ENCODE measurements at regions not wholly inside any gene's neighbourhood (a gene's known extent, or its start where the extent isn't known, plus 50 kb on each side); places are given as distances from the start of the nearest gene placed in this dataset.
A peak's percentile ranks its signal among the peaks of the same experiment; 100 is the strongest.

DNA sequence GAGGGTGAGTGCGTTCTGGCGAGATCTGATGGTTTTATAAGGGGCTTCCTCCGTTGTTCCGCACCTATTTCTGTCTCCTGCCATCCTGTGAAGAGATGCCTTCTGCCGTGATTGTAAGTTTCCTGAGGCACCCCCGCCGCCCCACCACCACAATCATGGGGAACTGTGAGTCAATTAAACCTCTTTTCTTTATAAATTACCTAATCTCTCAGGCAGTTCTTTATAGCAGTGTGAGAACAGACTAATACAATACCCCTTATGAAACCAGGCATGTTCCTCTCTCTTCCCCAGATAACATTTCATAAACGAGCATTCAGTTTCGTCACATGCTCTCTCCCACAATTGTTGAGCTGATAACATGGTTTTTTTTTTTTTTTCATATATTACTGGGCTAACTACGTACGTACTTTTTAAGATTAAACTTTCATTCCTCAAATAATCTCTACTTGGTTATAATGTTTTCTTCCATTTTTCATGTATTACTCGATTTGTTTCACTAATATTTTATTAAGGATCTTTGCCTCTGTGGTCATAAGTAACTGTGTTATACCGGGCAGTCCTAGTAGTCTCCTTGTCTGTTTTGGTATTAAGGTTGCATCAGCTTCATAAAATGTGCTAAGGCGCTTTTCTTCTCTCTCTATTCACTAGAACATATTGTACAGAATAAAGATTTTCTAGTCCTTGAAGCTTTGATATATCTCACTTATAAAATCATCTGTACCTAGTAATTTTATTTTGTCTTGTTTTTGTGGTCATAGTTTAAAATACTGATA, 64.9 kb upstream of the MVB12B start:
- H3K36me3 Mint-ChIP-seq = no peaks in the 10 kb centered on the region
- H2AFZ ChIP-seq (ENCODE audit: insufficient read depth, low read depth, low read length, poor library complexity, severe bottlenecking) = no peak overlapping the region

DNA sequence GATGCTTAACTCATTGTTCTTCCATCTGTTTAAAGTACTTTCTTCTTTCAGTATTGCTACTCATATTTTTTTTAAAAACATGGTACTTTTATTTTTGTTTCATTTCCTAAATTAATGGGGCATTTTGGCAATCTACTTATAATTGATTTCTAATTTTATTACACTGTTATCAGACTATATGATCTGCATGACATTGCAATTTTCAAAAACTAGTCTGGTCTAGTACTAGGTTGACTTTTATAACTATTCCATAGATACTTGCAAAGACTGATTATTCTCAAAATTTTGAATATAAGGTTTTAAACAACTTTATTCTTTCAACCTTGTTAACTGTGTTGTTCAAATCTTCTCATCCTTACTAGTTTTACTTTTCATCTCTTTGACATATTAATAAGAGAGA, 63.9 kb upstream of the MVB12B start:
- H3K9me3 ChIP-seq (replicated peaks in 1 of 2; ENCODE audit: control insufficient read depth in 1 of 2, insufficient read depth in 1 of 2, low read length in 2 of 2) = no peaks in the 10 kb centered on the region
- intact Hi-C loops (cut with micrococcal nuclease) = no loop called here

More for the DNA sequence above, 64.9 kb upstream of the MVB12B start:
- no peaks in the 10 kb centered on the region for H4K20me1 ChIP-seq (ENCODE audit: insufficient read depth, low read length)
- H3K4me3 Mint-ChIP-seq = peak overlapping the region in 1 of 2 donors; percentile 36
- H3K4me1 ChIP-seq (ENCODE audit: control insufficient read depth in 1 of 2, insufficient read depth in 2 of 2, low read length in 2 of 2) = no peaks in the 10 kb centered on the region
- no peak overlapping the region for H3K27ac ChIP-seq (ENCODE audit: low read depth in 1 of 2, low read length in 2 of 2)
- no peak overlapping the region for H3K4me3 ChIP-seq (replicated peaks in 1 of 3; ENCODE audit: low read depth in 2 of 3, low read length in 3 of 3)
- TF ChIP-seq CTCF (IDR thresholded peaks at IDR 0.05) = no peak
- no peaks in the 10 kb centered on the region for H3K79me2 ChIP-seq (ENCODE audit: insufficient read depth, low read length)
- intact Hi-C loops (cut with micrococcal nuclease) = no loop called here
- H3K4me2 ChIP-seq (replicated peaks; ENCODE audit: extremely low read depth, low read length, poor library complexity, severe bottlenecking) = no peak overlapping the region
- H3K27me3 ChIP-seq (ENCODE audit: control insufficient read depth in 2 of 2, insufficient read depth in 2 of 2, low read length in 2 of 2) = peaks cover 28 to 58% of the 10 kb centered on the region in 2 donors
- no peaks in the 10 kb centered on the region for H3K36me3 ChIP-seq (replicated peaks in 1 of 2; ENCODE audit: control insufficient read depth in 1 of 2, insufficient read depth in 2 of 2, low read length in 2 of 2)
- no peak overlapping the region for H3K27ac Mint-ChIP-seq
- 45% methylated on average over 4 of the region's 14 CpGs for WGBS (ENCODE audit: insufficient coverage)
- peaks cover 0 to 4% (median 0%) of the 10 kb centered on the region in 7 donors for H3K9me3 Mint-ChIP-seq
- no peak for DNase-seq
- no peaks in the 10 kb centered on the region for H3K9me3 ChIP-seq (replicated peaks in 1 of 2; ENCODE audit: control insufficient read depth in 1 of 2, insufficient read depth in 1 of 2, low read length in 2 of 2)
- H3K9ac ChIP-seq (ENCODE audit: insufficient read depth, low read length, poor library complexity, severe bottlenecking) = no peak overlapping the region
- H3K27me3 Mint-ChIP-seq (ENCODE audit: low read depth in 3 of 3) = peaks cover 32 to 63% (median 33%) of the 10 kb centered on the region in 3 donors
- peaks cover 5% of the 10 kb centered on the region for H3K4me1 Mint-ChIP-seq

More for the DNA sequence above, 63.9 kb upstream of the MVB12B start:
- H3K4me2 ChIP-seq (replicated peaks; ENCODE audit: extremely low read depth, low read length, poor library complexity, severe bottlenecking) = no peak overlapping the region
- H3K27me3 Mint-ChIP-seq (ENCODE audit: low read depth in 3 of 3) = peaks cover 24 to 53% (median 30%) of the 10 kb centered on the region in 3 donors
- H3K27ac ChIP-seq (ENCODE audit: low read depth in 1 of 2, low read length in 2 of 2) = no peak overlapping the region
- no peak overlapping the region for H3K4me3 ChIP-seq (replicated peaks in 1 of 3; ENCODE audit: low read depth in 2 of 3, low read length in 3 of 3)
- no peak for TF ChIP-seq CTCF (IDR thresholded peaks at IDR 0.05)
- peaks cover 0 to 4% (median 0%) of the 10 kb centered on the region in 7 donors for H3K9me3 Mint-ChIP-seq
- H3K27ac Mint-ChIP-seq = no peak overlapping the region
- no peak overlapping the region for H3K9ac ChIP-seq (ENCODE audit: insufficient read depth, low read length, poor library complexity, severe bottlenecking)
- no peaks in the 10 kb centered on the region for H3K36me3 Mint-ChIP-seq
- no peaks in the 10 kb centered on the region for H3K4me1 ChIP-seq (ENCODE audit: control insufficient read depth in 1 of 2, insufficient read depth in 2 of 2, low read length in 2 of 2)
- no peaks in the 10 kb centered on the region for H3K79me2 ChIP-seq (ENCODE audit: insufficient read depth, low read length)
- no peak for DNase-seq
- H3K36me3 ChIP-seq (replicated peaks in 1 of 2; ENCODE audit: control insufficient read depth in 1 of 2, insufficient read depth in 2 of 2, low read length in 2 of 2) = no peaks in the 10 kb centered on the region
- no peak overlapping the region for H3K4me3 Mint-ChIP-seq
- no peaks in the 10 kb centered on the region for H4K20me1 ChIP-seq (ENCODE audit: insufficient read depth, low read length)
- H3K27me3 ChIP-seq (ENCODE audit: control insufficient read depth in 2 of 2, insufficient read depth in 2 of 2, low read length in 2 of 2) = peaks cover 26 to 51% of the 10 kb centered on the region in 2 donors
- no peak overlapping the region for H2AFZ ChIP-seq (ENCODE audit: insufficient read depth, low read depth, low read length, poor library complexity, severe bottlenecking)
- peaks cover 5% of the 10 kb centered on the region for H3K4me1 Mint-ChIP-seq

All from CD14-positive monocyte (primary cell).